ENCODE measurements at regions not wholly inside any gene's neighbourhood (a gene's known extent, or its start where the extent isn't known, plus 50 kb on each side); places are given as distances from the start of the nearest gene placed in this dataset.

DNA sequence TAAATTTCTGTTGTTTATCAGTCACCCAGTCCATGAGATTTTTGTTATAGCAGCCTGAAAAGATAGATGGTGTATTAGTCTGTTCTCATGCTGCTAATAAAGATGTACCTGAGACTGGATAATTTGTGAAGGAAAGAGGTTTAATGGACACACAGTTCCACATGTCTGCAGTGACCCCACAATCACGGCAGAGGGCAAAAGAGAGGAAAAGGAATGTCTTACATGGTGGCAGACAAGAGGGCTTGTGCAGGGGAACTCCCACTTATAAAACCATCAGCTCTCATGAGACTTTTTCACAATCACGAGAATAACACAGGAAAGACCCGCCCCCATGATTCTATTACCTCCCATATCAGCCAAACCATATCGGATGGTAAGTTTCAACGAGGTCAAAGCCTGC lies 309.2 kb downstream of the LIG4 start:
- H3K27me3 ChIP-seq (ENCODE audit: insufficient read depth, low read length) = no peaks in the 10 kb centered on the region
- H3K4me3 Mint-ChIP-seq (ENCODE audit: unreplicated experiment) = no peak overlapping the region
- no peak overlapping the region for H2AFZ ChIP-seq (ENCODE audit: low read depth, low read length)
- H3K27ac ChIP-seq (ENCODE audit: low read depth, low read length) = peak overlapping the region; percentile 7
- H3K27ac Mint-ChIP-seq (ENCODE audit: unreplicated experiment) = no peak overlapping the region
- H3K4me1 ChIP-seq (ENCODE audit: insufficient read depth, low read length) = no peaks in the 10 kb centered on the region
- H3K4me1 Mint-ChIP-seq (ENCODE audit: low read depth, unreplicated experiment) = peaks cover 22% of the 10 kb centered on the region
- H3K9ac ChIP-seq (ENCODE audit: low read length) = no peak overlapping the region
- H3K9me3 ChIP-seq (ENCODE audit: insufficient read depth, low read depth, low read length) = no peaks in the 10 kb centered on the region
- H3K79me2 ChIP-seq (ENCODE audit: insufficient read depth, low read length) = no peaks in the 10 kb centered on the region
- no peaks in the 10 kb centered on the region for H4K20me1 ChIP-seq (ENCODE audit: insufficient read depth, low read length)
- no peaks in the 10 kb centered on the region for H3K36me3 ChIP-seq (ENCODE audit: insufficient read depth, low read length)
- no peaks in the 10 kb centered on the region for H3K27me3 Mint-ChIP-seq (ENCODE audit: low read depth, unreplicated experiment)
- no peak for TF ChIP-seq EZH2 (IDR thresholded peaks at IDR 0.05; ENCODE audit: insufficient read depth, low read length)
- TF ChIP-seq, protein P1, sequence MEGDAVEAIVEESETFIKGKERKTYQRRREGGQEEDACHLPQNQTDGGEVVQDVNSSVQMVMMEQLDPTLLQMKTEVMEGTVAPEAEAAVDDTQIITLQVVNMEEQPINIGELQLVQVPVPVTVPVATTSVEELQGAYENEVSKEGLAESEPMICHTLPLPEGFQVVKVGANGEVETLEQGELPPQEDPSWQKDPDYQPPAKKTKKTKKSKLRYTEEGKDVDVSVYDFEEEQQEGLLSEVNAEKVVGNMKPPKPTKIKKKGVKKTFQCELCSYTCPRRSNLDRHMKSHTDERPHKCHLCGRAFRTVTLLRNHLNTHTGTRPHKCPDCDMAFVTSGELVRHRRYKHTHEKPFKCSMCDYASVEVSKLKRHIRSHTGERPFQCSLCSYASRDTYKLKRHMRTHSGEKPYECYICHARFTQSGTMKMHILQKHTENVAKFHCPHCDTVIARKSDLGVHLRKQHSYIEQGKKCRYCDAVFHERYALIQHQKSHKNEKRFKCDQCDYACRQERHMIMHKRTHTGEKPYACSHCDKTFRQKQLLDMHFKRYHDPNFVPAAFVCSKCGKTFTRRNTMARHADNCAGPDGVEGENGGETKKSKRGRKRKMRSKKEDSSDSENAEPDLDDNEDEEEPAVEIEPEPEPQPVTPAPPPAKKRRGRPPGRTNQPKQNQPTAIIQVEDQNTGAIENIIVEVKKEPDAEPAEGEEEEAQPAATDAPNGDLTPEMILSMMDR (IDR thresholded peaks at IDR 0.05; ENCODE audit: insufficient read depth, low read depth, low read length) = no peak
- no peak for FAIRE-seq
- H3K9me3 Mint-ChIP-seq (ENCODE audit: unreplicated experiment) = no peaks in the 10 kb centered on the region
- DNase-seq (ENCODE audit: low read depth) = no peak
- no peak overlapping the region for H3K4me3 ChIP-seq (ENCODE audit: insufficient read depth, low read depth, low read length)
- H3K4me2 ChIP-seq (ENCODE audit: low read length) = no peak overlapping the region
- H3K36me3 Mint-ChIP-seq (ENCODE audit: low read depth, unreplicated experiment) = no peaks in the 10 kb centered on the region

GRCh38 chr13:107901996-107902562 lies 313.3 kb downstream of the LIG4 start:
- Histone ChIP-seq H4K20me1 (ENCODE audit: insufficient read depth, low read length) (no peaks in the 10 kb centered on the region), H3K4me1 (ENCODE audit: insufficient read depth, low read length) (no peaks in the 10 kb centered on the region), H3K4me3 (ENCODE audit: insufficient read depth, low read depth, low read length) (no peak overlapping the region), H3K9ac (ENCODE audit: low read length) (no peak overlapping the region), H2AFZ (ENCODE audit: low read depth, low read length) (no peak overlapping the region), H3K36me3 (ENCODE audit: insufficient read depth, low read length) (no peaks in the 10 kb centered on the region), H3K27me3 (ENCODE audit: insufficient read depth, low read length) (no peaks in the 10 kb centered on the region), H3K79me2 (ENCODE audit: insufficient read depth, low read length) (no peaks in the 10 kb centered on the region), H3K27ac (ENCODE audit: low read depth, low read length) (no peak overlapping the region), H3K4me2 (ENCODE audit: low read length) (no peak overlapping the region), H3K9me3 (ENCODE audit: insufficient read depth, low read depth, low read length) (no peaks in the 10 kb centered on the region)
- no peak for FAIRE-seq
- no peak for DNase-seq (ENCODE audit: low read depth)
- Mint-ChIP-seq H3K9me3 (ENCODE audit: unreplicated experiment) (no peaks in the 10 kb centered on the region), H3K27ac (ENCODE audit: unreplicated experiment) (no peak overlapping the region), H3K36me3 (ENCODE audit: low read depth, unreplicated experiment) (no peaks in the 10 kb centered on the region), H3K27me3 (ENCODE audit: low read depth, unreplicated experiment) (no peaks in the 10 kb centered on the region), H3K4me1 (ENCODE audit: low read depth, unreplicated experiment) (peaks cover 22% of the 10 kb centered on the region), H3K4me3 (ENCODE audit: unreplicated experiment) (no peak overlapping the region)
- TF ChIP-seq, protein P1 (IDR thresholded peaks at IDR 0.05; ENCODE audit: insufficient read depth, low read depth, low read length) = no peak
- no peak for TF ChIP-seq EZH2 (IDR thresholded peaks at IDR 0.05; ENCODE audit: insufficient read depth, low read length)

GRCh38 chr13:107901230-107901629 lies 314.1 kb downstream of the LIG4 start:
- TF ChIP-seq, protein P1 (IDR thresholded peaks at IDR 0.05; ENCODE audit: insufficient read depth, low read depth, low read length) = no peak
- no peak for TF ChIP-seq EZH2 (IDR thresholded peaks at IDR 0.05; ENCODE audit: insufficient read depth, low read length)
- Mint-ChIP-seq H3K4me3 (ENCODE audit: unreplicated experiment) (no peak overlapping the region), H3K9me3 (ENCODE audit: unreplicated experiment) (no peaks in the 10 kb centered on the region), H3K27ac (ENCODE audit: unreplicated experiment) (no peak overlapping the region), H3K27me3 (ENCODE audit: low read depth, unreplicated experiment) (no peaks in the 10 kb centered on the region), H3K4me1 (ENCODE audit: low read depth, unreplicated experiment) (peaks cover 13% of the 10 kb centered on the region), H3K36me3 (ENCODE audit: low read depth, unreplicated experiment) (no peaks in the 10 kb centered on the region)
- Histone ChIP-seq H3K9ac (ENCODE audit: low read length) (no peak overlapping the region), H3K4me1 (ENCODE audit: insufficient read depth, low read length) (no peaks in the 10 kb centered on the region), H2AFZ (ENCODE audit: low read depth, low read length) (no peak overlapping the region), H4K20me1 (ENCODE audit: insufficient read depth, low read length) (no peaks in the 10 kb centered on the region), H3K9me3 (ENCODE audit: insufficient read depth, low read depth, low read length) (no peaks in the 10 kb centered on the region), H3K27me3 (ENCODE audit: insufficient read depth, low read length) (no peaks in the 10 kb centered on the region), H3K4me3 (ENCODE audit: insufficient read depth, low read depth, low read length) (no peak overlapping the region), H3K36me3 (ENCODE audit: insufficient read depth, low read length) (no peaks in the 10 kb centered on the region), H3K27ac (ENCODE audit: low read depth, low read length) (no peak overlapping the region), H3K4me2 (ENCODE audit: low read length) (no peak overlapping the region), H3K79me2 (ENCODE audit: insufficient read depth, low read length) (no peaks in the 10 kb centered on the region)
- FAIRE-seq (no peak), DNase-seq (ENCODE audit: low read depth) (no peak)

Data from astrocyte (in vitro differentiated cells and primary cell).